Esophagus squamous epithelium (tissue), 5 donors: ENCODE measurements at regions not wholly inside any gene's neighbourhood (a gene's known extent, or its start where the extent isn't known, plus 50 kb on each side); places are given as distances from the start of the nearest gene placed in this dataset.

Source experiments
- DNase-seq: peaks from one replicate; lab custom pipeline; 2025; lab: John Stamatoyannopoulos, UW
- H3K27ac ChIP-seq, 4 donors: fragments of 200-600 bp; sonication (generic); one replicate each; pipeline ENCODE4 v1.5.1; 2016 to 2019; ENCODE audit warnings: mild to moderate bottlenecking in 1 of 4
- H3K27me3 ChIP-seq, 4 donors: fragments of 200-600 bp; sonication (generic); 1 replicate in 3 of 4; 2 replicates in 1 of 4; pipeline versions ENCODE4 v1.5.1 to v1.6.0; 2017 to 2021; ENCODE audit warnings: antibody characterized with exemption in 1 of 4
- H3K36me3 ChIP-seq, 3 donors: fragments of 200-600 bp; sonication (generic); one replicate each; pipeline ENCODE4 v1.5.1; 2016 to 2019
- H3K4me1 ChIP-seq, 3 donors: fragments of 200-600 bp; sonication (generic); one replicate each; pipeline ENCODE4 v1.5.1; 2017 to 2019
- H3K4me3 ChIP-seq, 4 donors: fragments of 200-600 bp; sonication (generic); 1 replicate in 3 of 4; 2 replicates in 1 of 4; pipeline ENCODE4 v1.5.1; 2016 to 2019; ENCODE audit warnings: mild to moderate bottlenecking in 2 of 4, moderate library complexity in 1 of 4
- H3K9me3 ChIP-seq, 3 donors: fragments of 200-600 bp; sonication (generic); one replicate each; pipeline ENCODE4 v1.5.1; 2016 to 2019
- POLR2A ChIP-seq, 4 donors: fragments of 450-650 bp; IDR thresholded peaks; one replicate each; pipeline ENCODE4 v1.6.1; 2017; ENCODE audit warnings: antibody characterized with exemption in 4 of 4, mild to moderate bottlenecking in 4 of 4, moderate library complexity in 3 of 4
- WGBS, 2 donors: methylation state at CpG; one replicate each; pipeline ENCODE4 v1.1.5; 2018; 5-methylcytosine and 5-hydroxymethylcytosine counted together
- intact Hi-C: fragments of 100-400 bp; cut with DNase I; formaldehyde crosslinking; loops from one replicate; pipeline ENCODE4 v1.15.0; 2022
- TF ChIP-seq, protein P1 (sequence below), 6 experiments: fragments of 450-650 bp in 4 of 6; fragments of 200-600 bp in 2 of 6; sonication (generic) in 2 of 6; IDR thresholded peaks; one replicate each; pipeline ENCODE4 v1.5.1; 2016 to 2019; ENCODE audit warnings: antibody characterized with exemption in 6 of 6, mild to moderate bottlenecking in 4 of 6, moderate library complexity in 4 of 6
- donor health status: DM: yes; HTN: yes; CAD: no.

DNA sequence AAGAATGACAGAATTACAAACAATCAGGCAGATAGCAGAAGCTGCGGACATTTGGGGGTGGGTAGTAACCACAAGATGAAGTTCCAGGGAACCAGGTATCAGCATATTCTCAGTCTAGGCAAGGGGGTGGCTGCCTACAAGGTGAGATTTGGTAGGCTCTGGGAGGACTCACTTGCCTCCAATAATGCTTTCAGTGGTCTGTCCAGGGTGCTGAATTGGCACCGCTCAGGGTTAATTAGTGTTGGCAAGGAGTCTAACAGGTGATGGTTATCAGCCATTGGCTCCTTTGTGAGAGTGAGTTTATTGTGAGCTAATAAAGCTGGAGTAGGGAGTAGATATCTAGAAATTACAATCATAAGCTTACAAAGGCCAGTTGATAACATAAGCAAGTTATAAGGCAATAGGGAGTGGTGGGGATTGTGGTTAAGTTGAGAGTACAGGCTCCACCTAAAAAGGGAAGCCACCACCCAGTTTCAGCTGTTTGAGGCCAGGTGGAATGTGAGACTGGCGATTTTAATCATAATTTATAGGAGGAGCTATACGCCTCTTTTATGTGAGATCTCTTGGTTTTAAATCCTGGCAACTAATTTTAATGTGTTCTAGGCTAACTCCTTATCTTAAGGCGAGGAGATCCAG lies 320.5 kb downstream of the MIAT start:
- H3K9me3 ChIP-seq: no peaks in the 10 kb centered on the region
- TF ChIP-seq, protein P1, sequence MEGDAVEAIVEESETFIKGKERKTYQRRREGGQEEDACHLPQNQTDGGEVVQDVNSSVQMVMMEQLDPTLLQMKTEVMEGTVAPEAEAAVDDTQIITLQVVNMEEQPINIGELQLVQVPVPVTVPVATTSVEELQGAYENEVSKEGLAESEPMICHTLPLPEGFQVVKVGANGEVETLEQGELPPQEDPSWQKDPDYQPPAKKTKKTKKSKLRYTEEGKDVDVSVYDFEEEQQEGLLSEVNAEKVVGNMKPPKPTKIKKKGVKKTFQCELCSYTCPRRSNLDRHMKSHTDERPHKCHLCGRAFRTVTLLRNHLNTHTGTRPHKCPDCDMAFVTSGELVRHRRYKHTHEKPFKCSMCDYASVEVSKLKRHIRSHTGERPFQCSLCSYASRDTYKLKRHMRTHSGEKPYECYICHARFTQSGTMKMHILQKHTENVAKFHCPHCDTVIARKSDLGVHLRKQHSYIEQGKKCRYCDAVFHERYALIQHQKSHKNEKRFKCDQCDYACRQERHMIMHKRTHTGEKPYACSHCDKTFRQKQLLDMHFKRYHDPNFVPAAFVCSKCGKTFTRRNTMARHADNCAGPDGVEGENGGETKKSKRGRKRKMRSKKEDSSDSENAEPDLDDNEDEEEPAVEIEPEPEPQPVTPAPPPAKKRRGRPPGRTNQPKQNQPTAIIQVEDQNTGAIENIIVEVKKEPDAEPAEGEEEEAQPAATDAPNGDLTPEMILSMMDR (IDR thresholded peaks at IDR 0.05): no peak
- TF ChIP-seq POLR2A (IDR thresholded peaks at IDR 0.05): no peak
- no peak for DNase-seq

GRCh38 chr22:26979294-26979693 lies 321.9 kb downstream of the MIAT start:
- Histone ChIP-seq H3K36me3 (no peaks in the 10 kb centered on the region), H3K4me1 (no peaks in the 10 kb centered on the region), H3K27me3 (no peaks in the 10 kb centered on the region), H3K9me3 (no peaks in the 10 kb centered on the region), H3K4me3 (no peak overlapping the region), H3K27ac (no peak overlapping the region)
- 41 to 50% methylated on average over 6 of the region's 6 CpGs for WGBS, 2 donors
- TF ChIP-seq, protein P1 (IDR thresholded peaks at IDR 0.05): no peak
- no peak for TF ChIP-seq POLR2A (IDR thresholded peaks at IDR 0.05)
- intact Hi-C loops: no loop called here
- no peak for DNase-seq

More for the DNA sequence above, 320.5 kb downstream of the MIAT start:
- no peaks in the 10 kb centered on the region for H3K4me1 ChIP-seq
- intact Hi-C loops: no loop called here
- no peak overlapping the region for H3K27ac ChIP-seq
- no peaks in the 10 kb centered on the region for H3K27me3 ChIP-seq
- H3K36me3 ChIP-seq: no peaks in the 10 kb centered on the region
- 66 to 69% methylated on average over 5 of the region's 5 CpGs for WGBS, 2 donors
- no peak overlapping the region for H3K4me3 ChIP-seq

GRCh38 chr22:26981111-26981510 lies 323.7 kb downstream of the MIAT start:
- intact Hi-C loops: no loop called here
- Histone ChIP-seq H3K9me3 (no peaks in the 10 kb centered on the region), H3K4me3 (no peak overlapping the region), H3K27me3 (no peaks in the 10 kb centered on the region), H3K36me3 (no peaks in the 10 kb centered on the region), H3K27ac (no peak overlapping the region), H3K4me1 (no peaks in the 10 kb centered on the region)
- TF ChIP-seq, protein P1 (IDR thresholded peaks at IDR 0.05): no peak
- TF ChIP-seq POLR2A (IDR thresholded peaks at IDR 0.05): no peak
- WGBS, 2 donors: 61 to 78% methylated on average over 7 of the region's 7 CpGs
- no peak for DNase-seq

GRCh38 chr22:26981541-26981940 lies 324.2 kb downstream of the MIAT start:
- 37 to 67% methylated on average over 2 to 5 of the region's 5 CpGs for WGBS, 2 donors
- H3K4me3 ChIP-seq: no peak overlapping the region

GRCh38 chr22:26983311-26983710 lies 325.9 kb downstream of the MIAT start:
- Histone ChIP-seq H3K4me3 (no peak overlapping the region), H3K36me3 (no peaks in the 10 kb centered on the region), H3K27ac (no peak overlapping the region), H3K27me3 (no peaks in the 10 kb centered on the region), H3K9me3 (no peaks in the 10 kb centered on the region), H3K4me1 (no peaks in the 10 kb centered on the region)
- TF ChIP-seq, protein P1 (IDR thresholded peaks at IDR 0.05): no peak
- no peak for TF ChIP-seq POLR2A (IDR thresholded peaks at IDR 0.05)
- intact Hi-C loops: no loop called here
- DNase-seq: no peak
- 22 to 60% methylated on average over 1 of the region's 1 CpG for WGBS, 2 donors

More at GRCh38 chr22:26981541-26981940, 324.2 kb downstream of the MIAT start:
- Histone ChIP-seq H3K36me3 (no peaks in the 10 kb centered on the region), H3K9me3 (no peaks in the 10 kb centered on the region), H3K4me1 (no peaks in the 10 kb centered on the region), H3K27me3 (no peaks in the 10 kb centered on the region), H3K27ac (no peak overlapping the region)
- intact Hi-C loops: no loop called here
- DNase-seq: no peak
- TF ChIP-seq POLR2A (IDR thresholded peaks at IDR 0.05): no peak
- TF ChIP-seq, protein P1 (IDR thresholded peaks at IDR 0.05): no peak
